WTC11 (cell line): ENCODE measurements at regions not wholly inside any gene's neighbourhood (a gene's known extent, or its start where the extent isn't known, plus 50 kb on each side); places are given as distances from the start of the nearest gene placed in this dataset.
"Not testable (repeated sequence)": the region's sequence is repeated elsewhere in the genome, so short reads cannot be mapped to it uniquely, and the experiment has no call there.

Experiments used
- ATAC-seq: fragments of 200-7000 bp; cut with Tn5 transposase; 2 replicates; pipeline ENCODE4 v1.10.0; 2021; ENCODE audit warnings: mild to moderate bottlenecking, moderate library complexity
- CTCF ChIA-PET: fragments of 300-600 bp; sonication (Branson Sonifier 250); formaldehyde crosslinking; loops from one replicate; lab custom pipeline; 2021; ENCODE audit warnings: antibody characterized with exemption; lab: Charles Lee
- POLR2A ChIA-PET: fragments of 350-600 bp; sonication (Branson Sonifier 250); formaldehyde crosslinking; loops from one replicate; lab custom pipeline; 2021; ENCODE audit warnings: antibody characterized with exemption; lab: Charles Lee
- DNase-seq: peaks from one replicate; pipeline ENCODE4 v3.0.0; 2021; ENCODE audit warnings: low spot score
- H3K27ac Mint-ChIP-seq: 2 replicates; pipeline ENCODE4 v1.8.0; 2021; ENCODE audit warnings: mixed read lengths
- H3K27me3 Mint-ChIP-seq: 2 replicates; pipeline ENCODE4 v1.8.0; 2021; ENCODE audit warnings: low read depth, mild to moderate bottlenecking, moderate library complexity, mixed read lengths
- H3K36me3 Mint-ChIP-seq: 2 replicates; pipeline ENCODE4 v1.8.0; 2021; ENCODE audit warnings: mixed read lengths
- H3K4me1 Mint-ChIP-seq: 2 replicates; pipeline ENCODE4 v1.8.0; 2022; ENCODE audit warnings: mixed read lengths
- H3K4me3 Mint-ChIP-seq: 2 replicates; pipeline ENCODE4 v1.8.0; 2021; ENCODE audit warnings: mild to moderate bottlenecking, moderate library complexity, mixed read lengths
- H3K9me3 Mint-ChIP-seq: 2 replicates; pipeline ENCODE4 v1.8.0; 2021; ENCODE audit warnings: mixed read lengths
- NFYB ChIP-seq: sonication (generic); formaldehyde crosslinking; conservative IDR thresholded peaks from 2 replicates; pipeline ENCODE4 v1.8.0; 2022; ENCODE audit warnings: low read depth, missing genetic modification reagents
- NR1H2 ChIP-seq: sonication (generic); formaldehyde crosslinking; IDR thresholded peaks from 2 replicates; pipeline ENCODE4 v1.9.0; 2021; ENCODE audit warnings: mild to moderate bottlenecking, moderate library complexity, missing genetic modification reagents
- NR3C1 ChIP-seq: sonication (generic); formaldehyde crosslinking; conservative IDR thresholded peaks from 2 replicates; pipeline ENCODE4 v1.8.1; 2023; ENCODE audit warnings: low read depth, mild to moderate bottlenecking, missing genetic modification reagents
- OVOL2 ChIP-seq: fragments of 250-450 bp; sonication (Bioruptor Pico); IDR thresholded peaks from 2 replicates; pipeline ENCODE4 v1.9.0; 2021; ENCODE audit warnings: mild to moderate bottlenecking, borderline replicate concordance
- TCF7 ChIP-seq: sonication (generic); formaldehyde crosslinking; IDR thresholded peaks from 2 replicates; pipeline ENCODE4 v1.8.0; 2022; ENCODE audit warnings: mild to moderate bottlenecking, low read depth, missing genetic modification reagents, moderate library complexity
- TF ChIP-seq, protein P1 (sequence below): sonication (generic); formaldehyde crosslinking; IDR thresholded peaks from 2 replicates; pipeline ENCODE4 v1.8.1; 2022; ENCODE audit warnings: mild to moderate bottlenecking, moderate library complexity, missing genetic modification reagents
- TF ChIP-seq, protein P2 (sequence below): fragments of 250-450 bp; sonication (Bioruptor Pico); IDR thresholded peaks from 2 replicates; pipeline ENCODE4 v1.9.0; 2021; ENCODE audit warnings: mild to moderate bottlenecking, borderline replicate concordance
- TF ChIP-seq, protein P3 (sequence below): sonication (generic); formaldehyde crosslinking; IDR thresholded peaks from 2 replicates; pipeline ENCODE4 v1.8.0; 2023; ENCODE audit warnings: missing genetic modification reagents, mild to moderate bottlenecking, borderline replicate concordance
- TF ChIP-seq, protein P4 (sequence below): sonication (generic); formaldehyde crosslinking; IDR thresholded peaks from 2 replicates; pipeline ENCODE4 v1.8.1; 2023; ENCODE audit warnings: mild to moderate bottlenecking, moderate library complexity, missing genetic modification reagents

DNA sequence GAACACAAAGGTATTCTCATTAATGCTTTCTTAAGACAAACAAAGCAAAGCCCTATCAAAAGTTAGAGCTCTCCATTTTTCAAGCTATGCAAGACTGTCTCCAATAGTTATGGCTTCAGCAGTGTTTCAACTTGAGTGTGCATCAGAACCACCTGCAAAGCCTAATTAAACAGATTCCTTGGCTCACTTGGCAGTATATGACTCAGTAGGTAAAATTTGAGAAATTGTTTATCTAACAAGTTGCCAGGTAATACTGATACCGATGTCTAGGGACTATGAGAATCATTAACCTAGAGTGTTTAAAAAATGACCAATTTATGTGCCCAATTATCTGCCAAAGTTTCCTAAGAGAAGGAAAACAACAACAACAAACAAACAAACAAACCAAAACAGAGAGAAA is 60.3 kb upstream of the PARP8 start:
- no peak overlapping the region for H3K27ac Mint-ChIP-seq
- H3K27me3 Mint-ChIP-seq: peaks cover 3% of the 10 kb centered on the region; the same call in 1 of the 2 replicates
- DNase-seq (no peak), ATAC-seq (no peak)
- POLR2A ChIA-PET: no interaction called here
- no peak overlapping the region for H3K4me3 Mint-ChIP-seq
- H3K9me3 Mint-ChIP-seq: peaks cover 40% of the 10 kb centered on the region
- TF ChIP-seq NR1H2 (no peak), NR3C1 (CRISPR knock-in tag) (no peak), TCF7 (CRISPR knock-in tag) (no peak), NFYB (no peak), OVOL2 (CRISPR knock-in tag) (no peak)
- TF ChIP-seq, protein P1, sequence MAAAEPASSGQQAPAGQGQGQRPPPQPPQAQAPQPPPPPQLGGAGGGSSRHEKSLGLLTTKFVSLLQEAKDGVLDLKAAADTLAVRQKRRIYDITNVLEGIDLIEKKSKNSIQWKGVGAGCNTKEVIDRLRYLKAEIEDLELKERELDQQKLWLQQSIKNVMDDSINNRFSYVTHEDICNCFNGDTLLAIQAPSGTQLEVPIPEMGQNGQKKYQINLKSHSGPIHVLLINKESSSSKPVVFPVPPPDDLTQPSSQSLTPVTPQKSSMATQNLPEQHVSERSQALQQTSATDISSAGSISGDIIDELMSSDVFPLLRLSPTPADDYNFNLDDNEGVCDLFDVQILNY (CRISPR knock-in tag): no peak
- TF ChIP-seq, protein P2, sequence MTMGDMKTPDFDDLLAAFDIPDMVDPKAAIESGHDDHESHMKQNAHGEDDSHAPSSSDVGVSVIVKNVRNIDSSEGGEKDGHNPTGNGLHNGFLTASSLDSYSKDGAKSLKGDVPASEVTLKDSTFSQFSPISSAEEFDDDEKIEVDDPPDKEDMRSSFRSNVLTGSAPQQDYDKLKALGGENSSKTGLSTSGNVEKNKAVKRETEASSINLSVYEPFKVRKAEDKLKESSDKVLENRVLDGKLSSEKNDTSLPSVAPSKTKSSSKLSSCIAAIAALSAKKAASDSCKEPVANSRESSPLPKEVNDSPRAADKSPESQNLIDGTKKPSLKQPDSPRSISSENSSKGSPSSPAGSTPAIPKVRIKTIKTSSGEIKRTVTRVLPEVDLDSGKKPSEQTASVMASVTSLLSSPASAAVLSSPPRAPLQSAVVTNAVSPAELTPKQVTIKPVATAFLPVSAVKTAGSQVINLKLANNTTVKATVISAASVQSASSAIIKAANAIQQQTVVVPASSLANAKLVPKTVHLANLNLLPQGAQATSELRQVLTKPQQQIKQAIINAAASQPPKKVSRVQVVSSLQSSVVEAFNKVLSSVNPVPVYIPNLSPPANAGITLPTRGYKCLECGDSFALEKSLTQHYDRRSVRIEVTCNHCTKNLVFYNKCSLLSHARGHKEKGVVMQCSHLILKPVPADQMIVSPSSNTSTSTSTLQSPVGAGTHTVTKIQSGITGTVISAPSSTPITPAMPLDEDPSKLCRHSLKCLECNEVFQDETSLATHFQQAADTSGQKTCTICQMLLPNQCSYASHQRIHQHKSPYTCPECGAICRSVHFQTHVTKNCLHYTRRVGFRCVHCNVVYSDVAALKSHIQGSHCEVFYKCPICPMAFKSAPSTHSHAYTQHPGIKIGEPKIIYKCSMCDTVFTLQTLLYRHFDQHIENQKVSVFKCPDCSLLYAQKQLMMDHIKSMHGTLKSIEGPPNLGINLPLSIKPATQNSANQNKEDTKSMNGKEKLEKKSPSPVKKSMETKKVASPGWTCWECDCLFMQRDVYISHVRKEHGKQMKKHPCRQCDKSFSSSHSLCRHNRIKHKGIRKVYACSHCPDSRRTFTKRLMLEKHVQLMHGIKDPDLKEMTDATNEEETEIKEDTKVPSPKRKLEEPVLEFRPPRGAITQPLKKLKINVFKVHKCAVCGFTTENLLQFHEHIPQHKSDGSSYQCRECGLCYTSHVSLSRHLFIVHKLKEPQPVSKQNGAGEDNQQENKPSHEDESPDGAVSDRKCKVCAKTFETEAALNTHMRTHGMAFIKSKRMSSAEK (CRISPR knock-in tag): no peak
- TF ChIP-seq, protein P3, sequence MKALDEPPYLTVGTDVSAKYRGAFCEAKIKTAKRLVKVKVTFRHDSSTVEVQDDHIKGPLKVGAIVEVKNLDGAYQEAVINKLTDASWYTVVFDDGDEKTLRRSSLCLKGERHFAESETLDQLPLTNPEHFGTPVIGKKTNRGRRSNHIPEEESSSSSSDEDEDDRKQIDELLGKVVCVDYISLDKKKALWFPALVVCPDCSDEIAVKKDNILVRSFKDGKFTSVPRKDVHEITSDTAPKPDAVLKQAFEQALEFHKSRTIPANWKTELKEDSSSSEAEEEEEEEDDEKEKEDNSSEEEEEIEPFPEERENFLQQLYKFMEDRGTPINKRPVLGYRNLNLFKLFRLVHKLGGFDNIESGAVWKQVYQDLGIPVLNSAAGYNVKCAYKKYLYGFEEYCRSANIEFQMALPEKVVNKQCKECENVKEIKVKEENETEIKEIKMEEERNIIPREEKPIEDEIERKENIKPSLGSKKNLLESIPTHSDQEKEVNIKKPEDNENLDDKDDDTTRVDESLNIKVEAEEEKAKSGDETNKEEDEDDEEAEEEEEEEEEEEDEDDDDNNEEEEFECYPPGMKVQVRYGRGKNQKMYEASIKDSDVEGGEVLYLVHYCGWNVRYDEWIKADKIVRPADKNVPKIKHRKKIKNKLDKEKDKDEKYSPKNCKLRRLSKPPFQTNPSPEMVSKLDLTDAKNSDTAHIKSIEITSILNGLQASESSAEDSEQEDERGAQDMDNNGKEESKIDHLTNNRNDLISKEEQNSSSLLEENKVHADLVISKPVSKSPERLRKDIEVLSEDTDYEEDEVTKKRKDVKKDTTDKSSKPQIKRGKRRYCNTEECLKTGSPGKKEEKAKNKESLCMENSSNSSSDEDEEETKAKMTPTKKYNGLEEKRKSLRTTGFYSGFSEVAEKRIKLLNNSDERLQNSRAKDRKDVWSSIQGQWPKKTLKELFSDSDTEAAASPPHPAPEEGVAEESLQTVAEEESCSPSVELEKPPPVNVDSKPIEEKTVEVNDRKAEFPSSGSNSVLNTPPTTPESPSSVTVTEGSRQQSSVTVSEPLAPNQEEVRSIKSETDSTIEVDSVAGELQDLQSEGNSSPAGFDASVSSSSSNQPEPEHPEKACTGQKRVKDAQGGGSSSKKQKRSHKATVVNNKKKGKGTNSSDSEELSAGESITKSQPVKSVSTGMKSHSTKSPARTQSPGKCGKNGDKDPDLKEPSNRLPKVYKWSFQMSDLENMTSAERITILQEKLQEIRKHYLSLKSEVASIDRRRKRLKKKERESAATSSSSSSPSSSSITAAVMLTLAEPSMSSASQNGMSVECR (CRISPR knock-in tag): no peak
- TF ChIP-seq, protein P4, sequence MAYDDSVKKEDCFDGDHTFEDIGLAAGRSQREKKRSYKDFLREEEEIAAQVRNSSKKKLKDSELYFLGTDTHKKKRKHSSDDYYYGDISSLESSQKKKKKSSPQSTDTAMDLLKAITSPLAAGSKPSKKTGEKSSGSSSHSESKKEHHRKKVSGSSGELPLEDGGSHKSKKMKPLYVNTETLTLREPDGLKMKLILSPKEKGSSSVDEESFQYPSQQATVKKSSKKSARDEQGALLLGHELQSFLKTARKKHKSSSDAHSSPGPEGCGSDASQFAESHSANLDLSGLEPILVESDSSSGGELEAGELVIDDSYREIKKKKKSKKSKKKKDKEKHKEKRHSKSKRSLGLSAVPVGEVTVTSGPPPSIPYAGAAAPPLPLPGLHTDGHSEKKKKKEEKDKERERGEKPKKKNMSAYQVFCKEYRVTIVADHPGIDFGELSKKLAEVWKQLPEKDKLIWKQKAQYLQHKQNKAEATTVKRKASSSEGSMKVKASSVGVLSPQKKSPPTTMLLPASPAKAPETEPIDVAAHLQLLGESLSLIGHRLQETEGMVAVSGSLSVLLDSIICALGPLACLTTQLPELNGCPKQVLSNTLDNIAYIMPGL (CRISPR knock-in tag): no peak
- TF ChIP-seq, all 79 proteins: peak for 0
- Mint-ChIP-seq H3K36me3 (peaks cover 33% of the 10 kb centered on the region), H3K4me1 (peaks cover 8% of the 10 kb centered on the region)
- CTCF ChIA-PET: no interaction called here

DNA sequence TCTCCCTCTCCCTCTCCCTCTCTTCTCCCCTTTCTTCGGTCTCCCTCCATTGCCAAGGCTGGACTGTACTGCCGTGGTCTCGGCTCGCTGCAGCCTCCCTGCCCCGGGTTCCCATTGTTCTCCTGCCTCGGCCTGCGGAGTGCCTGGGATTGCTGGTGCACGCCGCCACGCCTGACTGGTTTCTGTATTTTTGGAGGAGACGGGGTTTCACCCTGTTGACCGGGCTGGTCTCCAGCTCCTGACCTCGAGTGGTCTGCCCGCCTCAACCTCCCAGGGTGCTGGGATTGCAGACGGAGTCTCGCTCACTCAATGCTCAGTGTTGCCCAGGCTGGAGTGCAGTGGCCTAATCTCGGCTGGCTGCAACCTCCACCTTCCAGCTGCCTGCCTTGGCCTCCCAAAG is 59.0 kb upstream of the PARP8 start:
- ATAC-seq, POLR2A ChIA-PET, H3K4me1 Mint-ChIP-seq, H3K27me3 Mint-ChIP-seq, H3K4me3 Mint-ChIP-seq, DNase-seq, CTCF ChIA-PET, H3K27ac Mint-ChIP-seq: not testable (repeated sequence)
- Mint-ChIP-seq H3K36me3 (peaks cover 27% of the 10 kb centered on the region), H3K9me3 (peaks cover 36% of the 10 kb centered on the region)

DNA sequence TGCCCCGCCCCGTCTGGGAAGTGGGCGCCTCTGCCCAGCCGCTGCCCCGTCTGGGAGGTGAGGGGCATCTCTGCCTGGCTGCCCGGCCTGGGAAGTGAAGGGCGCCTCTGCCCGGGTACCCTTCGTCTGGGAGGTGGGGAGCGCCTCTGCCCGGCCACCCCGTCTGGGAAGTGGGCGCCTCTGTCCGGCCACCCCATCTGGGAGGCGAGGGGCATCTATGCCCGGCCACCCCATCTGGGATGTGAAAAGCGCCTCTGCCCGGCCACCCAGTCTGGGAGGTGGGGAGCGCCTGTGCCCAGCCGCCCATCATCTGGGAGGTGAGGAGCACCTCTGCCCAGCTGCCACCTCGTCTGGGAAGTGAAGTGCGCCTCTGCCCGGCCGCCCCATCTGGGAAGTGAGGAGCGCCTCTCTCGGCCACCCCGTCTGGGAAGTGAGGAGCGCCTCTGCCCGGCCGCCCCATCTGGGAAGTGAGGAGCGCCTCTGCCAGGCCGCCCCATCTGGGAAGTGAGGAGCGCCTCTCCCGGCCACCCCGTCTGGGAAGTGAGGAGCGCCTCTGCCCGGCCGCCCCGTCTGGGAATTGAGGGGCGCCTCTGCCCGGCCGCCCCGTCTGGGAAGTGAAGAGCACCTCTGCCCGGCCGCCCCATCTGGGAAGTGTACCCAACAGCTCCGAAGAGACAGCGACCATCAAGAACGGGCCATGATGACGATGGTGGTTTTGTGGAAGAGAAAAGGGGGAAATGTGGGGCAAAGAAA is 58.3 kb upstream of the PARP8 start:
- Mint-ChIP-seq H3K36me3 (peaks cover 20% of the 10 kb centered on the region), H3K9me3 (peaks cover 33% of the 10 kb centered on the region)
- ATAC-seq, POLR2A ChIA-PET, H3K4me1 Mint-ChIP-seq, H3K4me3 Mint-ChIP-seq, CTCF ChIA-PET, DNase-seq, H3K27me3 Mint-ChIP-seq, H3K27ac Mint-ChIP-seq: not testable (repeated sequence)

DNA sequence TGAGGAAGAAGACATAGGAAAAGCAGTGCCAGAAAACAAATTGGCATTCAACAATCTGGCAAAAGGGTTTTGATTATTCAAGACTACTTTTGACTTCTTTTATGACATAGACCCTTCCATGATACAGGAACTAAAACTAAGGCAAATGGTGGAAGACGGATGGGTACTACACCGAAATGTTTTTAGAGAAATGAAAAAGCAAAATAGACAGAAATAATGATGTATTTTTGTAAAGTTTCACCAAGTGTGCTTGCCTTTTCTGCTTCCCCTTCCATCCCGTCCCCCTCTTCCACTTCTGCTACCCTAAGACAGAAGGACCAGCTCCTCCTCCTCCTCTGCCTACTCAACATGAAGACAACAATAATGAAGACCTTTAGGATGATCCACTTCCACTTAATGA is 53.4 kb upstream of the PARP8 start:
- H3K4me3 Mint-ChIP-seq, DNase-seq, ATAC-seq, POLR2A ChIA-PET, H3K27me3 Mint-ChIP-seq, H3K27ac Mint-ChIP-seq, CTCF ChIA-PET, H3K4me1 Mint-ChIP-seq: not testable (repeated sequence)
- peaks cover 33% of the 10 kb centered on the region for H3K9me3 Mint-ChIP-seq
- H3K36me3 Mint-ChIP-seq: peaks cover 14% of the 10 kb centered on the region
